IPS-18a (cell line): ENCODE measurements at regions not wholly inside any gene's neighbourhood (a gene's known extent, or its start where the extent isn't known, plus 50 kb on each side); places are given as distances from the start of the nearest gene placed in this dataset.
"Not testable (repeated sequence)": the region's sequence is repeated elsewhere in the genome, so short reads cannot be mapped to it uniquely, and the experiment has no call there.

Experiments
- H3K27ac ChIP-seq: one replicate; pipeline ENCODE4 v1.5.1; 2013; ENCODE audit warnings: low read length
- H3K27me3 ChIP-seq: one replicate; pipeline ENCODE4 v1.6.1; 2013; ENCODE audit warnings: mild to moderate bottlenecking, low read length; ENCODE audit not compliant: control insufficient read depth, insufficient read depth
- H3K36me3 ChIP-seq: one replicate; pipeline ENCODE4 v1.6.1; 2013; ENCODE audit warnings: low read depth, low read length; ENCODE audit not compliant: control insufficient read depth
- H3K4me1 ChIP-seq: one replicate; pipeline ENCODE4 v1.6.1; 2013; ENCODE audit warnings: low read depth, low read length; ENCODE audit not compliant: control insufficient read depth
- H3K4me3 ChIP-seq: one replicate; pipeline ENCODE4 v1.5.1; 2013; ENCODE audit warnings: low read length
- H3K9ac ChIP-seq: one replicate; pipeline ENCODE4 v1.6.1; 2013; ENCODE audit warnings: mild to moderate bottlenecking, low read length, moderate library complexity
- H3K9me3 ChIP-seq: one replicate; pipeline ENCODE4 v1.6.1; 2013; ENCODE audit warnings: low read depth, low read length; ENCODE audit not compliant: control insufficient read depth

DNA sequence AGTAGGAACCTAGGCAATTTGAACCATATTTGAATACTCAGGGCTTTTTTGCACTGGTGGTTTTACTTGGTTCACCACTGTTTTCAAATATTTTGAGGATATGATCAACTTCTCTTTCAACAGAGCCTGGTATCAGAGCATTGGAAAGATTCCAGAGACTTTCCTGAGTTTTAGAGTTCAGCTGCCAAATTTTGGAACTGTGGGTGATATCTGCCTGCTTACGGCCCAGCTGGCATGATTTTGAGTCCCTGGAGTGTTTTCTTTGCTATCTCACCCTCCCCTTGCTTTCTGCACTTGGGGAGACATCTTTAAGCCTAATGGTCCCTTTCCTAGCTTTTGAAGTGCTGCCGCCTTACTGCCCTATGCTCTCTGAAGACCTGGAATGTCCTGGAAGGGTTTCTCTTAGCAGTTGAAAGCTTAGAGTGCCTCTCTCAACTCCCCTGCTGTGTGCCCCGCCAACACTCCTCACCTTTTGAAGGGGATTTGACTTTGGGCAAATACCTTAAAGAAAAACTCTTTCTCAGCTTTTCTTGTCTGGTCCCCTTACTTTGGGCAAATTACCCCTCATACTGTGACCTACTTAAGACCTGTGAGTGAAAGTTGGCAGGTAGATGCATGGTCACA, 539.1 kb downstream of the MFSD1 start:
- Histone ChIP-seq H3K36me3 (no peaks in the 10 kb centered on the region), H3K27ac (no peak overlapping the region), H3K27me3 (no peaks in the 10 kb centered on the region), H3K9ac (no peak overlapping the region), H3K4me3 (no peak overlapping the region), H3K4me1 (no peaks in the 10 kb centered on the region), H3K9me3 (no peaks in the 10 kb centered on the region)

- H3K9ac ChIP-seq = no peak overlapping the region
- H3K4me3 ChIP-seq = no peak overlapping the region
- no peaks in the 10 kb centered on the region for H3K9me3 ChIP-seq
- H3K36me3 ChIP-seq = no peaks in the 10 kb centered on the region
- no peak overlapping the region for H3K27ac ChIP-seq
- no peaks in the 10 kb centered on the region for H3K4me1 ChIP-seq
- H3K27me3 ChIP-seq = no peaks in the 10 kb centered on the region
Measured at GRCh38 chr3:159346271-159346903, 544.5 kb downstream of the MFSD1 start.

DNA sequence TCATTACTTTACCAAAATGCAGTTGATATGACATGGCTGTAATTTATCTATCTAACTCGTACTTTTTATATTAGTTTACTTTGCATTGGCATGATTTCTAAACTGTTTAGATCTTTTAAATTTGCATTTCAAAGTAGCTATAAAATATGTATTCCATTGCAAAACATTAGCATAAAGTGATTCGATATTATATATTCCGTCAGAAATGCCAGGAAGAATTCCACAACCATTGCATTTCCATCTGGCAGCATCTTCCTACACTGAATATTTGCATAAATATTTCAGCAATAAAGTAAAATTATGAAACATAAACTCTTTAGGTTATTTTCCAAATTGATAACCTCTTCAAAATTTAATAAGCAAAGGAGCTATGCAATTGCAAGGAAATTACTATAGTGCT, 546.6 kb downstream of the MFSD1 start:
- no peak overlapping the region for H3K9ac ChIP-seq
- no peaks in the 10 kb centered on the region for H3K9me3 ChIP-seq
- no peaks in the 10 kb centered on the region for H3K4me1 ChIP-seq
- H3K27ac ChIP-seq = no peak overlapping the region
- H3K27me3 ChIP-seq = no peaks in the 10 kb centered on the region
- H3K4me3 ChIP-seq = no peak overlapping the region
- no peaks in the 10 kb centered on the region for H3K36me3 ChIP-seq

- Histone ChIP-seq H3K27ac (no peak overlapping the region), H3K4me1 (no peaks in the 10 kb centered on the region), H3K27me3 (no peaks in the 10 kb centered on the region), H3K4me3 (no peak overlapping the region), H3K9ac (no peak overlapping the region), H3K36me3 (no peaks in the 10 kb centered on the region), H3K9me3 (no peaks in the 10 kb centered on the region)
Measured at GRCh38 chr3:159356606-159357005, 554.8 kb downstream of the MFSD1 start.

DNA sequence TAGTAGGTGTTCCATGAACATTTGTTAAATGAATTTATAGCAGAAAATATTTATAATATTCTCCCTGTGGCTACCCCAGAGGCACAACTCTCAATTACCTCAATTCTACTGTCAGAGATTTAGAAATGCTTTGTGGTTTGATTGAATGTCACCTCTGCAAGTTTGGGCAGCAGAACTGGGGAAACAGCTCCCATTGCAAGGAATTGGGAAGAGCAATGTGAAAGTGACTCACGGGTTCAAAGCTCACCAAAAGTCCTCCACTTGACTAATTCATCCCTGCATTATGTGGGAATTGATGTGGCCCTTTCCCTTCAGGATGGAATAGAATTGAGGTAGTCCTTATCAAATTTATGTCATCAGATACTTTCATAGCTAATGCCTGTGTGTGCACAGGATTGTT, 562.7 kb downstream of the MFSD1 start:
- Histone ChIP-seq H3K36me3 (no peaks in the 10 kb centered on the region), H3K27ac (no peak overlapping the region), H3K4me1 (no peaks in the 10 kb centered on the region), H3K4me3 (no peak overlapping the region), H3K9ac (no peak overlapping the region), H3K27me3 (no peaks in the 10 kb centered on the region), H3K9me3 (no peaks in the 10 kb centered on the region)

DNA sequence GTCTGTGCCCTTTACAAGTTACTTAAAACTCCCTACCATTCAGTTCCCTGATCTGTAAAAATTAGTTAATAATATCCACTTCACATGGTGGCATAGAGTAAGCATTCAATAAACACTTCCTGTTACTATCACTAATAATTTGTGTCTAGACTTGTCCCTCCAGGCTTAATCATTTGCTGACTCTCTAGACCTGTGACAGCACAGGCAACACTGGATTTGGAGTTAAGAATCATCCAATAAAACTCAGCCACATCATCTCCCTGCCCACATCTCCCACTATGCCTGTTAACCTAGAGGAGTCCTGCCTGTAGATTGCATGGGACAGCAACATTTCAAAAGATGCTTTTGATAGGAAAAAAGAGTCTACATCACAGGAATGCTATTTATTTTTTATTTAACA, 564.6 kb downstream of the MFSD1 start:
- Histone ChIP-seq H3K36me3 (no peaks in the 10 kb centered on the region), H3K9ac (no peak overlapping the region), H3K27me3 (no peaks in the 10 kb centered on the region), H3K27ac (no peak overlapping the region), H3K4me3 (no peak overlapping the region), H3K9me3 (no peaks in the 10 kb centered on the region), H3K4me1 (no peaks in the 10 kb centered on the region)

- Histone ChIP-seq H3K27me3 (no peaks in the 10 kb centered on the region), H3K9ac (no peak overlapping the region), H3K36me3 (no peaks in the 10 kb centered on the region), H3K27ac (no peak overlapping the region), H3K9me3 (no peaks in the 10 kb centered on the region), H3K4me1 (no peaks in the 10 kb centered on the region), H3K4me3 (no peak overlapping the region)
Measured at GRCh38 chr3:159371961-159372360, 570.1 kb downstream of the MFSD1 start.

- Histone ChIP-seq H3K27ac (no peak overlapping the region), H3K36me3 (no peaks in the 10 kb centered on the region), H3K9me3 (no peaks in the 10 kb centered on the region), H3K4me3 (no peak overlapping the region), H3K9ac (no peak overlapping the region), H3K4me1 (no peaks in the 10 kb centered on the region), H3K27me3 (no peaks in the 10 kb centered on the region)
Measured at GRCh38 chr3:159378396-159379194, 576.7 kb downstream of the MFSD1 start.

DNA sequence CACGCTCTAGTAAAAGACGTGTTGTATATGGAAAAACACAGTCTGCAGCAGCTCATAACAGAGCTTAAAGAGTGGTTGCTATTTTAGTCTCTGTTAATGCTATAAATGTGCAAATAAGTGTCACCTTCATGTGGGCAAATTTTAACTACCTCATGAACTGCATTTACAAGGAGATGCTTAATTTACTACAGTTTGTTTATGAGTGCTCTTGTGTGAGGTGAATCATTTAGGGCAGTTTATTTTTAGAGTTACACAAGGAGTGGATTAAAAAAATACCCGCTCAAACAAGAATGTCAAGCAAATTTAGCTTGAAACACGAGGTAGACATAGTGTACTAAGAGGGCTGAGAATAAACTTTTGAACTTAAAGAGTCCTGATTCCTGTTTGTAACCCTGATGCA, 579.0 kb downstream of the MFSD1 start:
- no peaks in the 10 kb centered on the region for H3K36me3 ChIP-seq
- H3K4me1 ChIP-seq = no peaks in the 10 kb centered on the region
- H3K27ac ChIP-seq = no peak overlapping the region
- no peak overlapping the region for H3K9ac ChIP-seq
- H3K4me3 ChIP-seq = no peak overlapping the region
- H3K9me3 ChIP-seq = no peaks in the 10 kb centered on the region
- no peaks in the 10 kb centered on the region for H3K27me3 ChIP-seq

DNA sequence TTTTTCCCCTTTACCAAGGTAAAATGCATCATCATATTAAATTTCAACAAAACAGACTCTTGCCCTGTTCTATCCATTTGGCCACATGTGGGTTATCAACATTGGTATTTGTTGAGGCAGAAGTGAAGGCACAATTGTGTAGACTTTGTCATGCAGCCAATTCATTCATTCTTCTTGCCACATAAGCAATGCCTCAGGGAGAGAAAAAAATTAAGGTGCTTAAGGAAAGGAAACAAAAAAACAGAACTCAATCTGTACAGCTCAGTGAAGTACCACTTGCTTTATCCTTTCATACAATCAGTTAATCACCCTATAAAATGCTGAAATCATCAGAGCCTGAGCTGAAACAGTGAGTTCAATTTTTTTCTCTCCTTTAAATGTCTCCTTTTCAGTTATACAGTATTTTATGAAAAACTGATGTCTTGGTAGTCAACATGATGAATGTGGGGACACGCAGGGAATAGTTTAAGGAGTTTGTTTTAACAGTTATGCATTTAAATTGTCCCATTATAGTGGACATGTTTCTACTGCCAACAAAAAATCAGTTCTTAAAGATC, 588.9 kb downstream of the MFSD1 start:
- Histone ChIP-seq H3K9me3 (no peaks in the 10 kb centered on the region), H3K27me3 (no peaks in the 10 kb centered on the region), H3K4me3 (no peak overlapping the region), H3K4me1 (no peaks in the 10 kb centered on the region), H3K27ac (no peak overlapping the region), H3K9ac (no peak overlapping the region), H3K36me3 (no peaks in the 10 kb centered on the region)

GRCh38 chr3:159397683-159398082, 591.0 kb upstream of the IL12A start:
- not testable (repeated sequence) for H3K27me3 ChIP-seq, H3K4me1 ChIP-seq, H3K27ac ChIP-seq, H3K9me3 ChIP-seq, H3K9ac ChIP-seq, H3K4me3 ChIP-seq, H3K36me3 ChIP-seq
